ENCODE measurements at regions not wholly inside any gene's neighbourhood (a gene's known extent, or its start where the extent isn't known, plus 50 kb on each side); places are given as distances from the start of the nearest gene placed in this dataset.

GRCh38 chr2:128818704-128819491 is 500.2 kb upstream of the HS6ST1 start:
- TF ChIP-seq CTCF (IDR thresholded peaks at IDR 0.05), result no peak
- TF ChIP-seq POLR2A (IDR thresholded peaks at IDR 0.05), result no peak

Data from Peyer's patch (tissue), 4 donors.